GM19238 (cell line): ENCODE measurements at regions not wholly inside any gene's neighbourhood (a gene's known extent, or its start where the extent isn't known, plus 50 kb on each side); places are given as distances from the start of the nearest gene placed in this dataset.

ENCODE experiments used
- DNase-seq: peaks from one replicate; pipeline ENCODE4 v3.0.0; 2011; ENCODE audit warnings: low spot score; ENCODE audit not compliant: insufficient read length

DNA sequence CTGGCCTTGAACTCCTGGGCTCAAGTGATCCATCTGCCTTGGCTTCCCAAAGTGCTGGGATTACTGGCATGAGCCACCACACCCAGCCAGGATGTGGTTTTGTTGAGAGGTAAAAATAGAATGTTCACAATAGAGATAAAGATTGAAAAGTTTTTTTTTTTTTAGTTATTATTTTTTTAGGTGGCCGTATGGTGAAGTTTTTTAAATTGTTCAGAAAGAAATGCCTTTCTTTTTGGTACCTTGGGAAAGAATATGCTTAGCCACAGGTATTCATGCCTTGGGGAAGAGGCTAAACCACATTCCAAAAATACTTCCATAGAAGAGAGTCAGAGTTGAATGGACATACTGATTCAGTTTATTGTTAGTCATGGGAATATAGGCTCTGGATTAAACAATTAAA, 143.4 kb downstream of the C11orf91 start:
- no peak for DNase-seq

DNA sequence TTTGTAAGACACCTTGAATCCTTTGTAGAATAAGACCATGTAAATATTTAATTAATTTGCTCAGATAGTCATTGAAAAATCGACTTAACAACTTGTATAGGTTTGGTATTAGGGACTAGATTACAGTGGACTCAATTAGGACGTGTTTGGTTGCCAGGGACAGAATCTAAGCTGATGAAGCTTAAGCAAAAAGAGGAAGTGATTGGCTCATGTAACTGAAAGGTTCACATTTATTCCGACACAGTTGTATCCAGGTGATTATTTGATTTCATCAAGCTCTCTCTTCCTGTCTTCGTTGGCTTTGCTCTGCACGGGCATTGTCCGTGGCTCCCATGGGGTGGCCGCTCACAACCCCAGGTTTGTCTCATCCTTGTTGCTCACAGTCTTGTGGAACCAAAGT, 146.4 kb downstream of the C11orf91 start:
- DNase-seq = no peak

DNA sequence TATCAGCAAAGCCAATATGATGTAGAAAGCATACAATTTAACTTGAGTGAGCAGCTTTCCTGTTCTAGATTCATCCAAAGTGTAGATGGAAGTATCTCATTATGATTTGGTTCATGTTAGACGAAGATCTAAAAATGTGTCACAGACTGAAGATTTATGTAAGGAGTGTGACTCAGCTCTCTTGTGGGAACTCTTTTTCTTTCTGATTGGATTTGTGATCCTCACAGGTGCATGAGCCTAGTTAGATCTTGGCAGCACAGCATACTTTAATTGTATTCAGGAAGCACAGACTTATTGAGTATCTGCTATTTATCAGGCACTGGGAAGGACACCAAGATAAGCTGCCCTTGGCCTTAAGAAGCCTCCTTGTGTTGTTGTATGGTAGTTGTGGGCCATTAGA, 147.1 kb downstream of the C11orf91 start:
- no peak for DNase-seq

DNA sequence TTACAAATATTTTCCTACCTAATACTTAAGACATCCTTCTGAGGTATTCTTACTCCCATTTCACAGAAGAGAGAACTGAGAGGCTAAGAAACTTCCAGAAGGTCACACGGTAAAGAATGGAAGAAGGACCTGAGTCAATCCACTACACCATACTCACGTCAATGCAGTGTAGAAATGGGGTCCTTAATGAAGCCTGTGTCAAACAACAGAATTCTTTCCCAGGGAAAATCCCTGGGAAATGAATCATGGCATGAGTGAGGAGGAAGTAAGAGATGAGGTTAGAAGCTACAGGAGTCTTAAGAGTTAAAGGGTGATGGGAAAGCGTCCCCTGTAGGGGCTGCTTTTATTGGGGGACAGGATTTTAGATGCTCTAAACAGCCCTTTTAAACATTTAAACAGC, 147.9 kb downstream of the C11orf91 start:
- no peak for DNase-seq

DNA sequence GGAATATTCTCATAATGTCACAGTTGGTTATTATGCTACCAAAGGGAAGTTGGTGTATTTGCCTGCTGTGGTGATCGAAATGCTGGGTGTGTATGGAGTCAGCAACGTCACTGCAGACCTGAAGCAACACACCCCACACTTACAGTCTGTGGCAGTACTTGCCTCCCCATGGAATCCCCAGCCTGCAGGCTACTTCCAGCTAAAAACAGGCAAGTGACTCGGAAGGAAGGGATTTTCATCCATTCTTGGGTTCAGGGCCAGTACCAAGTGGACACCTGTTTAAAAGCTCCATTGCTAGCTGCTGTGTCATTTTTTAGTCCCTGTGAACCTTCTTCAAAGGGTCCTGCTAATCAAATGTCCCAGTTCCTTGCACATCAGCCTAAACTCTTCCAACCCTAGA, 149.6 kb downstream of the C11orf91 start:
- no peak for DNase-seq

DNA sequence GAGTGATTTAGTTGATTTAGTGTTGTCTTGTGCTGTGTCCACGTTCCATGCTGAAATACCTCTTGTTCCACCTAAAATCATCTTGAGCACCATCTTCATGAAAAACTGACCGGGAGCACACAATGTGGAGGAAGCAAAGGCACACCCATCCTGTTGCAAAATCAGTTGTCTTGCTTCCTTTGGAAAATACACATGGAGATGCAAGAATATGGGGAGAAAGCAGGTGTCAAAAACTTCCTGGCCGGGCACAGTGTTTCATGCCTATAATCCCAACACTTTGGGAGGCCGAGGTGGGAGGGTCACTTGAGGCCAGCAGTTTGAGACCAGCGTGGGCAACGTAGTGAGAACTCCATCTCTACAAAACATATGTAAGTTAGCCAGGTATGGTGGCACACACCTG, 151.1 kb downstream of the C11orf91 start:
- no peak for DNase-seq

DNA sequence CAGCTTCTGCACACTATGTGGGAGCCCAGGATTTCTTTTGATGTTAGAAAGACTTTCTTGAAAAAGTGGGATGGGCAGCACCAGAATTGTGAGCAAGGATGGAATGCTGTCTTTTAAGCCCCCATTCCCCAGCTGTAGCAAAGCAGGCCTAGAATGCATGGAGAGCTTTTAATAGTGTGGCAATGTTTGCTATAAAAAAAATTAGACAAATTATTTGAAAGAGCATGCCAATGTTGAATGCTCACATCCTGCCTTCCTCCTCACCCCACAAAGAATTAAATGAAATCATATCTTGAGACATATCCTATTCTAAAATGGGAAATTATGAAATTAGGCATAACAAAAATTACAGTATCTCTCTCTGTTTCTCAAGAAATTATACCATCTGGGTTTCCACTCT, 154.7 kb downstream of the C11orf91 start:
- no peak for DNase-seq

DNA sequence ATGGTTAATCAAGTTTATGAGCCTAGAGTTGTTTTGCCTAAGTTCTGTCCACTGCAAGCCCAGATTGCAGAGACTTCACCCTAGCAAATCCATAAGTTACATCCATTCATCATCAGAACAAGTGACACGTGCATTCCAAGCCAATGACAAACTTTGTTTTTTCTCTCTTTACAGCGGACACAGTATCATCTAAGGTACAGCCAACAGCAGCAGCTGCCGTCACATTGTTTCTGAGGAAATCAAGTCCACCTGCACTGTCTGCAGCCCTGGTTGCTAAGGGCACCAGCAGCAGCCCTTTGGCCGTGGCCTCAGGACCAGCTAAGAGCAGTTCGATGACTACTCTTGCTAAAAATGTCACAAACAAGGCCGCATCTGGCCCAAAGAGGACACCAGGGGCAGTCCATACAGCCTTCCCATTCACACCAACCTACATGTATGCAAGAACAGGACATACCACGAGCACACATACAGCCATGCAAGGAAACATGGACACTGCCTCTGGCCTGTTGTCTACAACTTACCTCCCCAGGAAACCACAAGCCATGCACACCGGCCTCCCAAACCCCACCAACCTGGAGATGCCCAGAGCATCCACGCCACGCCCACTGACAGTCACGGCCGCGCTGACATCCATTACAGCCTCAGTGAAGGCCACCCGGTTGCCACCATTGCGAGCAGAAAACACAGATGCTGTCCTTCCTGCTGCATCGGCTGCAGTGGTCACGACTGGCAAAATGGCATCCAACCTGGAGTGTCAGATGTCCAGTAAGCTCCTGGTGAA, 155.8 kb downstream of the C11orf91 start:
- no peak for DNase-seq

DNA sequence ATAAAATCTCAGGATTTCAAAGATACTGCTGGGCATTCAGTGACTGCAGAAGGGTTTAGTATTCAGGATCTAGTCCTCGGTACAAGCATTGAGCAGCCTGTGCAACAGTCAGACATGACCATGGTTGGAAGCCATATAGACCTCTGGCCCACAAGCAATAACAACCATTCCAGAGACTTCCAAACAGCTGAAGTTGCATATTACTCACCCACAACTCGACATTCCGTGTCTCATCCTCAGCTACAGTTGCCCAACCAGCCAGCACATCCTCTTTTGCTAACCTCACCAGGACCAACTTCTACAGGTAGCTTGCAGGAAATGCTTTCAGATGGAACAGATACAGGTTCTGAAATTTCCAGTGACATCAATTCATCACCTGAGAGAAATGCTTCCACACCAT, 156.8 kb downstream of the C11orf91 start:
- no peak for DNase-seq

DNA sequence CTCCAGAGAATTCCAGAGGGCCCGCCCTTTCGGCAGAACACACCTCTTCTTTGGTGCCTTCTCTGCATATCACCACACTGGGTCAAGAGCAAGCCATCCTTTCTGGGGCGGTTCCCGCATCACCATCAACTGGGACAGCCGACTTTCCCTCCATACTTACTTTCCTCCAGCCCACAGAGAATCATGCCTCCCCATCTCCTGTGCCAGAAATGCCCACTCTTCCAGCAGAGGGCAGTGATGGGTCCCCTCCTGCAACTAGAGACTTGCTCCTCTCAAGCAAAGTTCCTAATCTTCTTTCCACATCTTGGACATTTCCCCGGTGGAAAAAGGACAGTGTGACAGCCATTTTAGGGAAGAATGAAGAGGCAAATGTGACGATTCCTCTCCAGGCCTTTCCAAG, 157.7 kb downstream of the C11orf91 start:
- peak; percentile 32 for DNase-seq

DNA sequence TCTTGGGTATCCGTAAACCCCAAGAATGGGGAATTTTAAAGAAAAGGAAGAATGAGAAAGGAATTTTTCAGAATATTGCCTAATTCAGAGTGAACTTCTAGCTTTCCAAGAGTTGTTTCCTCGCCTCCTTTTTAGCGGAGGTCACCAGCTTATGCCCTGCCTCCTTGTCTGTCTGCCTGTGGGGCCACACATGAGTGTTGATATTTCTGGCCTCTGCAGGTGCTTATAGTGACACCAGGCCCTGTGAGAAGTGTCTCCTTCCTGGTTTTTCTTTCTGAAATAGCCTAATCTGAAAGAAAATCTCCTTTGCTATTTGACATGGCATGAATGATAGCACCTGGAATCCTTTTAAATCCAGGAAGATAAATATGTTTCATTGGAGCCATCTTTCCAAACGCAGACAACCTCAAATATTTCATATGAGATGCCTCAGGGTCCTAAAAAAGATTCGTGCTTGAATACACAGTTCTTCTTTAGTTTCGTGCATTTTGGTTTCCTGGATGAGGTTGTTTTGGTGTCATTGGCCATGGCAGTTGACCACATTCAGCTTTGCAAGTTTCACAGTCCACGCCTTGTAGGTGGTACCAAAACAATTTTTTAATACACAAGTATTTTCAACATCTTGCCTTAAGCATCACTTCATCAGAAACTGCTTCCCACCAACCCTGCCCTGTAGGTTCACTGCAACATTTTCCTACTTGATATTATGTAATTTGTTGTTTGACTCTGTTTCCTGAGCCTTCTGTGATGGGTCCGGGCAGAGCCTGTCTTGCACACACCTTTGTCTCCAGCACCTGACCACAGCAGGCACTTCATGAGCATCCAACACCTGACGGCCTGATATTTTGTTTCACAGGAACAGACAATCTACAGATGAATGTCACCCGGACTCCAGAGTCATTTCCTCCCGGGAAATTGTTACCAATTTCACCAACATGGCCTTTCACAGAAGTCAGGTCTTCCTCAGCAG, 159.4 kb downstream of the C11orf91 start:
- no peak for DNase-seq

DNA sequence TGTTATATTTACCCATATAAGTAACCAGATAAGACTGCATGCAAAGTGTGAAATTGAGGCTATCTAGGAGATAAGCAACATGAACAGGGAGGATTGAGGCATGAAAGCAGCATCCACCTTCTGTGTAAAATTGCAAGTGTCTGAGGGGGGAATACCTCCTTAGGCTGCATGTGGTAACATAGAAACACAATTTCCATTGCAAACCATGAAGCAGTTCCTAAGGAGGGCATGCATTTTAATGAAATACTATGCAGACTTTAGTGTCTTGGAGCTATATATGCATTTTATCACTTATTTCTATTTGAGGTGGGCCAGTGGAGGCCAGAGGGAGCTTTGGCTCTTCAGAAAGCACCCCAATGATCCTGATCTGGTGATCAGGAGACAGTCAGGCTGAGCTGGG, 160.2 kb downstream of the C11orf91 start:
- no peak for DNase-seq

DNA sequence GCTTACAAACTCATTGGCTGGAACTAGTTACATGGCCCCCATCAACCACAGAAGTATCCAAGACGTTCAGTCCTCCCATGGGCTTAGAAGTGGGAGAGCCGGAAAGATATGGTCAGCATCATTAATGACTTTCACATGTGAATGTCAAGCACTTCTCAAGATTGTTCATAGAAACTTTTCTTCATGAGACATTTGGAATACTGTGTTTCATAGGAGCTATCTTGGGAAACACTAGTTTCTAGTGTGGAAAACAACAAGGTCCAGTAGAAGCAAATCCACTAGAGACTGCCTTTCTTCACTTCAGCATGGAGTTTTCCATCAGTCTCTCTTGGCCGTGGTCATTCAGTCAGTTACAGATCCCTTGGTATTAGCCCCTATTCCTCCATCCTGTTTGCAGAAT, 160.9 kb downstream of the C11orf91 start:
- no peak for DNase-seq

DNA sequence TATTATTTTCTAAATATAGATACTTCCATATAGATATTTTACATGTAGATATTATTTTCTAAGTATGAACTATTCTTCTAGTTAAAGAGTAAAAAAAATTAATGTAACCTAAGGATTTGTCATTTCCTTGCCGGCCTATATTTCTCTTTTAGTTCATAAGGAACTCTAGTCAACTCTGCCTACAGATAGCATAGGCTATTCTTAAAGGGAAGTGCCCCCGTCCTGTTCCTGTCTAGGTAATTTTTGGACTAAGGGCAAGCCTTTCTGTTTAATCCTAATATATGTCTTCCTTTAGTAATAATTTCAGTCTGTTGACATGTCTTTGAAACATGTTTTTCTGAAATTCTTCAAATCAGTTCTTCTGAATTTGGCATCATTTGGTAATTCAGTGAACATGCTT, 161.9 kb downstream of the C11orf91 start:
- DNase-seq = no peak

DNA sequence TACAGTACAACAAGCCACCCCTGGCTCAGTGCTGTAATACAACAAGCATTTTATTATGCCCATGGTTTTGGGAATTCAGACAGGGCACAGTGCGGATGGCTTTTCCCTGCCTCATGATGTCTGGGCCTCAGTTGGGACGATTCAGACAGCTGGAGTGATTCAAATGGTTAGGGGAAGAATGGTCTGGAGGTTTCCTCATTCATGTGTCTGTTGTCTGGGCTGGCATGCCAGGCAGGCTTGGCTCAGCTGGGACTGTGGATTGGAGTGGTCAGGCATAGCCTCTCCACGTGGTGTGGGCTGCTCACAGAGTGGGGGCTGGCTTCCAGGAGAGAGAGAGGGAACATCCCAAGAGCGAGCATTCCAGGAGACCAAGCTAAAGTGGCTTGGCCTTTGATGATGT, 164.4 kb downstream of the C11orf91 start:
- no peak for DNase-seq

DNA sequence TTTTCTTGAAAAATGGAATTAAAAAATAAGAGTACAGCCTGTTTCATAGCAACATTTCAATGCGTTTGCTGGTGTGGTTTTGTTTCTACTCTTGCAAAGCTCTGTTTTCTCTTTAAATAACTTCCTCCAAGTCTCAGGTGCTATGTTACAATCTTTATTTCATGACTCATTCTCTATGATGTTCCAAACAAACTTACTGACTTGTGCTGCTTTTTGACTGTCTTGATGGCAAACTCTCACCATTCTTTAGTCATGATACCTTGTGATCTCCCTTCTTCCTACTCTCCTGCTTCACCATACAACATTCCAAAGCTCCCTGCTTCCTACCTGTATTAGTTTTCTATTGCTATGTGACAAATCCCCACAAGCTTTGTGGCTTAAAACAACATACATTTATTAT, 166.1 kb downstream of the C11orf91 start:
- no peak for DNase-seq

DNA sequence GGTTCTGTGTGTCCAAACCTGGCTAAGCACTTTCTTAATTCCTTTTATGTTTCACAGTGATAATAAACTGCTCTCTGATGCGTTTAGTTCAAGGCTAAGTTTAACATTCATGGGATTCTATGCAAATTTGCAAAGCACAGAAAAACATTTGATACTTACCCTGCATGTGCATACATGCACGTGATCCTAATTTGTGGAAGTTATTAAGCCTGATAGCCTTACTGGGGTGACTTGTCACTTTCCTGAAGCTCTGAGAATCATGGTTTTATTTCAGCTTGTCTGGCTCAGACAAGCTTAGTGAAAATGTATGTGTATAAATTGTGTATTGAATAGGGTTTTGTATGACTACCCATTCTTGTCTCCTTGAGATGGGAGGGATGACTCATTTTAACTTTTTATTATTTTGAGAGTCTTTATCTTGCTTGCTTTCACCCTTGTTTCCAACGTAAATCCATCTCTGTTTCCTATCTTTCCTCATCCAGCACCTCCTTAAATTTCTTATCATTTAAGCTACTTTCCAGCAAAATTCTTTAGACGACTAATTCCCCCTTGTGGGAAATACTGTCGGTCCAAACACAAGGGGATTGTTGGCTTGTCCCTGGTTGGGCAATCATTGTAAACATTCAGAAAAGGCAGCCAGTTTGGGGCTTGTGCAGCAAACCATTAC, 167.1 kb downstream of the C11orf91 start:
- DNase-seq = no peak

DNA sequence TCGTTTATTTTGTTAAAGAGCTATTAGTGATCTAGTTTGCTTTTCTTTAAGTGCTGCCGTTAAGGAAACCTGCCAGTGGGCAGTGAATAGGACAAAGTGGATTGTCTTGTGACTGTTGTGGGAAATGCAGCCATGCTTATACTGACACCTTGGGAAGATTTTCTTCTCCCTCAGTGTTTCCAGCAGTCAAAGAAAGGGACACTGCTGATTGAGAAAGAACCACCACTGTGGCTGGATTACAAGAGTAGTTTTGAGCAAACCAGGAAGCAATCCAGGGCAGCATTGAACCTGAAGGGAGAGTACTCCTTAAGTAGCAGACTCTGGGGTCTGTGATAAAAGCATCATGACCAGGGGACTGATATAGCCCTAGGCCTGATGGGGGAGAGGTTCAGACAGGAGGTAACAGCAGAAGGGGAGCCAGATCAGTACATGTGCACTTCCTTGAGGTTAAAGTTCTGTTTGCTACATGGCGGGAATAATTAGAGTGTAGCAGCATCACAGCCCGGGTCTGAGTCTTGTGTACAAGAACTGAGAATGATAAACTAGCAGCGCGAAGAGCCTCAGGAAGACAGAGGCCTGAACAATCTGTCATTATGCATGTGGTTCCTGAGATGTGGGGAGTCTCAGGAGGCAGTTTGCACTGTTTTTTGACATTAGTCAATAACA, 167.8 kb downstream of the C11orf91 start:
- no peak for DNase-seq

DNA sequence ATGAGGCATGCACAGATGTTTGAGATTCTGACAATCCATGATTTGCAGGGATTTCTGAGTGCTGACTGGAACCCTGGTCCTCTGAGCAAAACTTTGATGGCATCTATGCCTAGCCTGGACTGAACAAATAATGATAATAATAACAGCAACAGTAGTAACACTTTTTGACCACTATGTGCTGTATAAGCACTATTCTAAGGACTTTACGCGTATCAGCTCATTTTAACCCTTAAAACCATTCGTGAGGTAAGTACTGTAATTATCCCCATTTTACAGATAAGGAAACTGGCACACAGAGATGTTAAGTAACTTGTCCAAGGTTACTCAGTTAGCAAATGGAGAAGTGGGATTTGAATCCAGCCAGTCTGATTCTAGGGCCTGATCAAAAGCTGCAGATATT, 168.4 kb downstream of the C11orf91 start:
- DNase-seq = no peak

DNA sequence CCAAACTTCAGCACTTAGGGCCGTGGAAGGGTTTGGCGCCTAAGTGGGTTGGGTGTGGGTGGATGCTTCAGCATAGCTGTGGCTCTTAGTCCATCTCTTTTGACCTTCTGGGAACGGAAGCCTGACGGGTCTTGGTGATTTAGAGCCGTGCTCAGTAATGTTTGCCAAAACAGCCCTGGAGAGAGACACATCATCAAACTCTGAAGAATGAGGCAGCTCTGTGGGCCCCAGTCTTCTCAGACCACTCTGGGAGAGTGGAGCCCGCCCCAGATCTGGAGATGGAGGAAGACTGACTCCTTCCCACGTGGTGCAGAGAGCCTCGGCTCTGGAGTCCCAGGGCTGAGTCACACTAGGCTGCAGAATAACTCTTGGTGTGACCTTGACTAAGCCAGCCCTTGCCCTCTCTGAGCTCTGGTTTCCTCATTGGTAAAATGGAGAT, 168.9 kb downstream of the C11orf91 start:
- no peak for DNase-seq

DNA sequence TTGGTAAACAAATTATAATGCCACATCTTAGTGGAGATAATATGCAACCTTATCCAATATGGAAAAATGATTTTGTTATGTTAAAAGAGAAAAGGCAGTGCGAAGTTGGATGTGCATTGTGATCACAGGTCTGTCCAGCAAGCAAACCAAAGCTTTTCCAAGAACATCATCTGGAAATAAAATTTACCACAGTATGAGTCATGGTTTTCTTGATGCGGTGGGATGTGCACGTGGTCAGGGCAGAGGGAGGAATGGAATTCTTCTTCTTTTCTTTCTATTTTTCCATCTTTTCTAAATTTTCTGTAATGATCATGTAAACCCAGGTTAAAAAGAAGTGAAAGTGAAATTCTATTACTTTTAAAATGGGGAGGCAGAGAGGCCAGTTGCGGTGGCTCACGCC, 169.8 kb downstream of the C11orf91 start:
- DNase-seq = no peak
